Mucosa of descending colon (tissue), 3 donors: ENCODE measurements at regions not wholly inside any gene's neighbourhood (a gene's known extent, or its start where the extent isn't known, plus 50 kb on each side); places are given as distances from the start of the nearest gene placed in this dataset.

Experiments used
- ATAC-seq: fragments of 200-7000 bp; cut with Tn5 transposase; one replicate; pipeline ENCODE4 v1.9.1; 2020; ENCODE audit warnings: mild to moderate bottlenecking, moderate library complexity
- DNase-seq, 3 donors: peaks; one replicate each; pipeline ENCODE4 v3.0.0-alpha.2; 2020
- H3K36me3 ChIP-seq: fragments of 200-600 bp; one replicate; pipeline ENCODE4 v1.8.0; 2021; ENCODE audit warnings: low read depth, mild to moderate bottlenecking
- H3K4me1 ChIP-seq: fragments of 200-600 bp; one replicate; pipeline ENCODE4 v1.8.0; 2021; ENCODE audit warnings: low read depth, mild to moderate bottlenecking
- H3K4me3 ChIP-seq: fragments of 200-600 bp; one replicate; pipeline ENCODE4 v1.8.0; 2021; ENCODE audit warnings: mild to moderate bottlenecking
- H3K9me3 ChIP-seq: fragments of 200-600 bp; one replicate; pipeline ENCODE4 v1.8.0; 2021; ENCODE audit warnings: mild to moderate bottlenecking
- intact Hi-C, 2 donors: fragments of 100-400 bp; cut with DNase I in 1 of 2; cut with micrococcal nuclease in 1 of 2; formaldehyde crosslinking; loops; one replicate each; pipeline versions ENCODE4 v1.11.0 to v1.11.1; 2022; cut with DNase I, micrococcal nuclease
- TF ChIP-seq, protein P1 (sequence below): fragments of 200-600 bp; IDR thresholded peaks from one replicate; pipeline ENCODE4 v1.8.0; 2022; ENCODE audit warnings: antibody characterized with exemption, mild to moderate bottlenecking
- donor health status: DM: no; HTN: no; CAD: no; lungs with moderate emphysema.
- donor health status: DM: no; HTN: no; CAD: no.
- donor health status: DM: no; HTN: yes; CAD: no.

DNA sequence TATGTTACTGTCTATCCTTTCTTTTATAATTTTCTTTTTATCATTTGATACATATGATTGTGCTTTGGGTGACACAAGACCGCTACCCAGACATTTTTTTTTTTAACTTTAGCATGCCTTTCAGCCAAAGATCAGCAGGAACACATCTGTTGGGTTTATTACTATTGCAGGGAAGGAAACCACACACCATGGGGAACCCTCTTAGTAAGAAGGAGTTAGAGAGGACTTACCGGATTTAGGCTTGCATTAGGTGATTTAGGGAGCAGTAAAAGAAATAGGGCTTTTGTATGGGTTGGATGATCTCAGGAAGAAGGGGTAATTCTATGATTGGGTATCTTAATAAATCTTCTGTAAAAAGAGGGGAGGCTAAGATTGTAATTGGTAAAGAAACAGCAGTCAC lies 138.2 kb downstream of the SNX18 start:
- intact Hi-C loops = no loop called here

DNA sequence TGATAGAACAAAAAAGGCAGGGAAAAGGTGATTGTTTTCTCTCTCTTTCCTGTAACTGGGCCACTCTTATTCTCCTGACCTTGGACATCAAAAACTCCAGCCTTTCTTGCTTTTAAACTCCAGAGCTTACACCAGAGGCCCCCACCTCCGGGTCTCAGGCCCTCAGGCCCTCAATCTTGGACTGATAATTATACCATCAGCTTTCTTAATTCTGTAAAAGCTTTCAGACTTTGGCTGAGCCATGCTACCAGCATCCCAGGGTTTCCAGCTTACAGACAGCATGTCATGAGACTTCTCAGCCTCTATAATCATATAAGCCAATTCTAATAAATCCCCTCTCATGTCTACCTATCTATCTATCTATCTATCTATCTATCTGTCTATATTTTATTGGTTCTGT lies 137.7 kb downstream of the SNX18 start:
- TF ChIP-seq, protein P1, sequence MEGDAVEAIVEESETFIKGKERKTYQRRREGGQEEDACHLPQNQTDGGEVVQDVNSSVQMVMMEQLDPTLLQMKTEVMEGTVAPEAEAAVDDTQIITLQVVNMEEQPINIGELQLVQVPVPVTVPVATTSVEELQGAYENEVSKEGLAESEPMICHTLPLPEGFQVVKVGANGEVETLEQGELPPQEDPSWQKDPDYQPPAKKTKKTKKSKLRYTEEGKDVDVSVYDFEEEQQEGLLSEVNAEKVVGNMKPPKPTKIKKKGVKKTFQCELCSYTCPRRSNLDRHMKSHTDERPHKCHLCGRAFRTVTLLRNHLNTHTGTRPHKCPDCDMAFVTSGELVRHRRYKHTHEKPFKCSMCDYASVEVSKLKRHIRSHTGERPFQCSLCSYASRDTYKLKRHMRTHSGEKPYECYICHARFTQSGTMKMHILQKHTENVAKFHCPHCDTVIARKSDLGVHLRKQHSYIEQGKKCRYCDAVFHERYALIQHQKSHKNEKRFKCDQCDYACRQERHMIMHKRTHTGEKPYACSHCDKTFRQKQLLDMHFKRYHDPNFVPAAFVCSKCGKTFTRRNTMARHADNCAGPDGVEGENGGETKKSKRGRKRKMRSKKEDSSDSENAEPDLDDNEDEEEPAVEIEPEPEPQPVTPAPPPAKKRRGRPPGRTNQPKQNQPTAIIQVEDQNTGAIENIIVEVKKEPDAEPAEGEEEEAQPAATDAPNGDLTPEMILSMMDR = no peak
- Histone ChIP-seq H3K4me1 (no peaks in the 10 kb centered on the region), H3K4me3 (no peak overlapping the region), H3K36me3 (no peaks in the 10 kb centered on the region), H3K9me3 (no peaks in the 10 kb centered on the region)
- intact Hi-C loops = no loop called here
- DNase-seq (no peak), ATAC-seq (no peak)

More for the DNA sequence above, 138.2 kb downstream of the SNX18 start:
- no peak overlapping the region for H3K4me3 ChIP-seq
- DNase-seq (no peak), ATAC-seq (no peak)
- no peaks in the 10 kb centered on the region for H3K9me3 ChIP-seq
- TF ChIP-seq, protein P1 = no peak
- no peaks in the 10 kb centered on the region for H3K4me1 ChIP-seq
- no peaks in the 10 kb centered on the region for H3K36me3 ChIP-seq

DNA sequence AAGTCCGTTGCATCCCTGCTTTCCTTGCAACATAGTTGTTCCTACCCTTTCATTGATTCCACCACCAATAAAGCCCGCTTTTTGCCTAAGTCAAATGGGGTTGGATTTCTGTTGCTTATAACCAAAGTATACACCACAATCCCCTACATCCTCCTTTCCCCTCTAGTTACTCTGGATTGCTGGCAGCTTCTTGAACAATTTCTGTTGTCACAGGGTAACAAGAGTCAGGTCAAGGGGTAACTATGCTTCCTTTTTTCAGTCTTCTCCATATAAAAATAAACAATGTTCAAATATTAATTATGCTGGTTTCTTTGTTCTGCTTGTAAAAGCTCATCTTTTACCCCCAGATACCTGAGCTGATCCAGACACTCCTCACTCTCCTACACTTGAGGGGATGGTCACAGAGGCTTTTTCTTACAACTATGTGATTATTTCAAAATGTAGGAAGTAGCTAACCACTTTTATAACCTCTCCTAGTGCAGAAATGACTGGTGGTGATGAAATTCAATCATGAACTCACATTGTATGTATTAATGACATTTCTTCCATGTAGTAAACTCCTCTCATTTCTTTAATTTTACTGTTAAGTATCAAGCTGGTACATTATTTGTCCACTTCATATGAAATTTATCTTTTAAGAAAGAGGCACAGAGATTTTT lies 136.5 kb downstream of the SNX18 start:
- TF ChIP-seq, protein P1 = no peak
- intact Hi-C loops = no loop called here
- Histone ChIP-seq H3K36me3 (no peaks in the 10 kb centered on the region), H3K4me3 (no peak overlapping the region), H3K4me1 (no peaks in the 10 kb centered on the region), H3K9me3 (no peaks in the 10 kb centered on the region)
- DNase-seq (no peak), ATAC-seq (no peak)

DNA sequence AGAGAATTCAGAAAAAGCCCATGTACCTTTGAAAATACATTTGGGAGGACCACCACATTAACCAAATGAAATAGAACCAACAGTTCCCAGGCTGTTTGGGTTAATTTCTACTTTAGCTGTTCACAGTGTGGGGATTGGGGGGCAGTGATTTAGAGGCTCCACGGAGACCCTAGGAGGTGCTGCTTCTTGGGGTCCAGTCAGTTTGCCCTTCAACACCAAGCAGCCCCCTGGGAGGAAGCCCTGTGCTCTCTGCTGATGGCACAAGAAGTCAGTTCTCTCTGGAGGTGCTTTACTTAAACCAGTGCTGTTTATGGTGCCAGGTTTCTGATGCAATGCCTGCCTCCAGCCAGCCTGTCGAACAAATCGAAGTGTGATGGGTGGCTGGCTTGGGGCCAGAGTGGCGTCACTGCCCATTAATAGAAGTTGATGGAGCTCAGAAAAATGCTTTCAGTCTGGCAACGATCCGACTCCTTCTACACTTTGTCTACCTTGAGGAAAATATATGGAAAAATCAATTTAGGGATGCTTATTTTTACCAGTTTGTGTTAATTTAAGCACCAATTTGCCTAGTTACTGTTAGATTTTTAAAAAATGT lies 134.0 kb downstream of the SNX18 start:
- Histone ChIP-seq H3K36me3 (no peaks in the 10 kb centered on the region), H3K4me1 (peaks cover 4% of the 10 kb centered on the region), H3K4me3 (no peak overlapping the region), H3K9me3 (no peaks in the 10 kb centered on the region)
- TF ChIP-seq, protein P1 = no peak
- no peak for DNase-seq
- intact Hi-C loops = no loop called here
- ATAC-seq = no peak

DNA sequence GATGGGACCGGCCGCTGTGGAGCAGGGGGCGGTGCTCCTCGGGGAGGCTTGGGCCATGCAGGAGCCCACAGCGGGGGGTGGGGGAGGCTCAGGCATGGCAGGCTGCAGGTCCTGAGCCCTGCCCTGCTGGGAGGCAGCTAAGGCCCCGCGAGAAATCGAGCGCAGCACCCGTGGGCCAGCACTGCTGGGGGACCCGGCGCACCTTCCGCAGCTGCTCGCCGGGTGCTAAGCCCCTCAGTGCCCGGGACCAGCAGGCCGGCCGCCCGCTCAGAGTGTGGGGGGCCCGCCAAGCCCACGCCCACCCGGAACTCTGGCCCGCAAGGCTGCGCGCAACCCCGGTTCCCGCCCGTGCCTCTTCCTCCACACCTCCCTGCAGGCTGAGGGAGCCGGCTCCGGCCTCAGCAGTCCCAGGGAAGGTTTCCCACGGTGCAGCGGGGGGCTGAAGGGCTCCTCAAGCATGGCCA lies 131.5 kb downstream of the SNX18 start:
- ATAC-seq = no peak

More for the DNA sequence above, 131.5 kb downstream of the SNX18 start:
- H3K36me3 ChIP-seq = no peaks in the 10 kb centered on the region
- peak in 1 of 3 donors; percentile 49 for DNase-seq
- intact Hi-C loops = no loop called here
- TF ChIP-seq, protein P1 = no peak
- H3K9me3 ChIP-seq = no peaks in the 10 kb centered on the region
- peaks cover 9% of the 10 kb centered on the region for H3K4me1 ChIP-seq
- H3K4me3 ChIP-seq = no peak overlapping the region
